ENCODE measurements at regions not wholly inside any gene's neighbourhood (a gene's known extent, or its start where the extent isn't known, plus 50 kb on each side); places are given as distances from the start of the nearest gene placed in this dataset.

DNA sequence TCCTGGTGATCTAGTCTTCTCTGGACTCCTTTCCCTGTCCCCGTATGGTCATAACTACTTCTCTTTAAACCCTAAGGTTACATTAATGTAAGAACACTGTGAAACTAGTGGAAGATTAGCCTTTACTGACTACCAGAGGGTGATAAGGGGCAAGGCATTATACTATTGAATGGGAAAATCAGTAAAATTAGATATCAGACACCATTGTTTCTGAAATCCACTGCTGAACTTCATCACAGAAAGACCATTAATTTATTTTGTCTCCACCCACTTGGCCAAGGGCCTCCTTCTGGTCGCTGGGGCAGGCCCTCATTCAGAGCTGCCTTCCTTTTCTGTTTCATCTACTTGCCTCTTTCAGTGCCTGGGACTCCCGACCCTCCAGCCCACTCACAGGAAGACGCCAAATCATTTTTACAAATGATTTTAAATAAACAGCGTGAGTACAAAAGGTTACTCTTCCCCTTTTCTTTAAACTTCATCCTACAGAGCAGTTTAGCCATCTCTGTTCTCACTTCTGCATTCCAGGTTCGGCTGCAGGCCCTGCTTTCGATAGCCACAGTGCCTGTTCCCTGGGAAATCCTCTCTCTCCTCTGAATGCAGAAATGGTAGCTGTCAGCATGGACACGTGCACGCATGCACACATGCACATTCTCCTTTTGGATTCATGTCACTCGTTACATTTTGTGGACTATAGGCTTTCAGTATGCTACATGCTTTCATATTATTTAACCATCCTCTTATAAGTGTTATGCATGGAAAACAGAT lies 70.3 kb upstream of the DOCK10 start:
- no peaks in the 10 kb centered on the region for H3K27me3 ChIP-seq (ENCODE audit: insufficient read depth, poor library complexity, severe bottlenecking)
- DNase-seq (ENCODE audit: low spot score) (no peak), ATAC-seq (ENCODE audit: low read depth) (no peak)
- no peaks in the 10 kb centered on the region for H3K9me3 ChIP-seq (ENCODE audit: severe bottlenecking)
- H3K4me3 ChIP-seq (ENCODE audit: severe bottlenecking) = no peak overlapping the region
- no peak overlapping the region for H3K27ac ChIP-seq (ENCODE audit: poor library complexity, severe bottlenecking)
- TF ChIP-seq, protein P1, sequence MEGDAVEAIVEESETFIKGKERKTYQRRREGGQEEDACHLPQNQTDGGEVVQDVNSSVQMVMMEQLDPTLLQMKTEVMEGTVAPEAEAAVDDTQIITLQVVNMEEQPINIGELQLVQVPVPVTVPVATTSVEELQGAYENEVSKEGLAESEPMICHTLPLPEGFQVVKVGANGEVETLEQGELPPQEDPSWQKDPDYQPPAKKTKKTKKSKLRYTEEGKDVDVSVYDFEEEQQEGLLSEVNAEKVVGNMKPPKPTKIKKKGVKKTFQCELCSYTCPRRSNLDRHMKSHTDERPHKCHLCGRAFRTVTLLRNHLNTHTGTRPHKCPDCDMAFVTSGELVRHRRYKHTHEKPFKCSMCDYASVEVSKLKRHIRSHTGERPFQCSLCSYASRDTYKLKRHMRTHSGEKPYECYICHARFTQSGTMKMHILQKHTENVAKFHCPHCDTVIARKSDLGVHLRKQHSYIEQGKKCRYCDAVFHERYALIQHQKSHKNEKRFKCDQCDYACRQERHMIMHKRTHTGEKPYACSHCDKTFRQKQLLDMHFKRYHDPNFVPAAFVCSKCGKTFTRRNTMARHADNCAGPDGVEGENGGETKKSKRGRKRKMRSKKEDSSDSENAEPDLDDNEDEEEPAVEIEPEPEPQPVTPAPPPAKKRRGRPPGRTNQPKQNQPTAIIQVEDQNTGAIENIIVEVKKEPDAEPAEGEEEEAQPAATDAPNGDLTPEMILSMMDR (IDR thresholded peaks at IDR 0.05; ENCODE audit: poor library complexity, severe bottlenecking) = no peak
- no peaks in the 10 kb centered on the region for H3K36me3 ChIP-seq (ENCODE audit: low read depth)
- H3K4me1 ChIP-seq (ENCODE audit: insufficient read depth, poor library complexity, severe bottlenecking) = no peaks in the 10 kb centered on the region

DNA sequence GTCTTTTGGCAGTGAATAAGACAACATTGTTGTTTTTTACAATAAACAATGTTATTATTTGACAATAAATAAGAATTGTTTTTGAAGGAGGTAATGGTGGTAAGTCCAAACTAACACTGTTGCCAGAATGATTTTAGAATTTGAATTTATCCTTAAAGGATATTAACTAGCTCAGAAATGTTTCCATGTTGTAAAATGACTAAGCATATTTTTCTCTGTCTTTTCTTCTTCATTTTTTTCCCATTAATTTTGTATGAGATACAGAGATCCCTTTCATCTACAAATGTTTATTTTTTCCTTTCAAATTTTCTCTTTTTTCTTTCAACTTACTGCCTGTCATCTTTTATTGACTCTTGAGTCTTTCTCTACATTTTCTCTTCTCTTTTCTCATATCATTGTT lies 66.5 kb upstream of the DOCK10 start:
- TF ChIP-seq, protein P1 (IDR thresholded peaks at IDR 0.05; ENCODE audit: poor library complexity, severe bottlenecking) = no peak
- no peaks in the 10 kb centered on the region for H3K36me3 ChIP-seq (ENCODE audit: low read depth)
- DNase-seq (ENCODE audit: low spot score) = no peak
- H3K4me1 ChIP-seq (ENCODE audit: insufficient read depth, poor library complexity, severe bottlenecking) = peaks cover 10% of the 10 kb centered on the region
- H3K27me3 ChIP-seq (ENCODE audit: insufficient read depth, poor library complexity, severe bottlenecking) = no peaks in the 10 kb centered on the region
- no peak for ATAC-seq (ENCODE audit: low read depth)
- no peaks in the 10 kb centered on the region for H3K9me3 ChIP-seq (ENCODE audit: severe bottlenecking)
- H3K27ac ChIP-seq (ENCODE audit: poor library complexity, severe bottlenecking) = no peak overlapping the region
- no peak overlapping the region for H3K4me3 ChIP-seq (ENCODE audit: severe bottlenecking)

DNA sequence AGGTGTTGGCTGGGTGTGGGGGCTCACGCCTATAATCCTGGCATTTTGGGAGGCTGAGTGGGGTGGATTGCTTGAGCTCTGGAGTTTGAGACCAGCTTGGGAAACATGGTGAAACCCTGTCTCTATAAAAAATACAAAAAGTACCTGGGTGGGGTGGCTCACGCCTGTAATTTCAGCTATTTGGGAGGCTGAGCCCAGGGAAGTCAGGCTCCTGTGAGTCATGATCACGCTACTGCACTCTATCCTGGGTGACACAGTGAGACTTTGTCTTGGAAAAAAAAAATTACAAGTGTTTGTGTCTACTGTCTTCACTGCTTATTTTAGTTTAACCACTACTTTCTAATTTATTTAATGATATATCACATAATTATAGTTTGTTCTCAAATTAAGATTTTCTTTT lies 62.7 kb upstream of the DOCK10 start:
- Histone ChIP-seq H3K27ac (ENCODE audit: poor library complexity, severe bottlenecking) (peak overlapping the region; percentile 56), H3K4me3 (ENCODE audit: severe bottlenecking) (no peak overlapping the region), H3K9me3 (ENCODE audit: severe bottlenecking) (no peaks in the 10 kb centered on the region), H3K4me1 (ENCODE audit: insufficient read depth, poor library complexity, severe bottlenecking) (peaks cover 29% of the 10 kb centered on the region), H3K36me3 (ENCODE audit: low read depth) (no peaks in the 10 kb centered on the region), H3K27me3 (ENCODE audit: insufficient read depth, poor library complexity, severe bottlenecking) (no peaks in the 10 kb centered on the region)
- TF ChIP-seq, protein P1 (IDR thresholded peaks at IDR 0.05; ENCODE audit: poor library complexity, severe bottlenecking) = no peak
- no peak for ATAC-seq (ENCODE audit: low read depth)
- no peak for DNase-seq (ENCODE audit: low spot score)

DNA sequence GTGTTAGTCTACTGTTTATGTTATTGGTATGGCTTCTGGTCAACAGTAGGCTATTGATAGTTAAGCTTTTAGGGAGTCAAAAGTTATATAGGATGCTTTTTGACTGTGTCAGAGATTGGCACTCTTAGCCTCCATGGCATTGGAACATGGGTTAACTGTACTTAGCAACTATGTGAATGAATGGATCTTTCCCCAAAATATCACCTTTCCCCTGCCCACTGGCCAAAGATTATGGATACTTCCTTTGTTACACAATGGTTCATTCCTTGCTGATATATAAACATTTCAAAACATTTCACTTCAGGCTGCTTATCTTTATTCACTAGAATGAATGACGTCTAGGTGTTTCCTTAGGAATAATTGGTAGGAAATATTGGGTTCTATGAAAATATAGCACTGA lies 62.1 kb upstream of the DOCK10 start:
- Histone ChIP-seq H3K4me1 (ENCODE audit: insufficient read depth, poor library complexity, severe bottlenecking) (peaks cover 29% of the 10 kb centered on the region), H3K36me3 (ENCODE audit: low read depth) (no peaks in the 10 kb centered on the region), H3K27me3 (ENCODE audit: insufficient read depth, poor library complexity, severe bottlenecking) (no peaks in the 10 kb centered on the region), H3K4me3 (ENCODE audit: severe bottlenecking) (no peak overlapping the region), H3K9me3 (ENCODE audit: severe bottlenecking) (no peaks in the 10 kb centered on the region), H3K27ac (ENCODE audit: poor library complexity, severe bottlenecking) (peak overlapping the region; percentile 56)
- no peak for ATAC-seq (ENCODE audit: low read depth)
- TF ChIP-seq, protein P1 (IDR thresholded peaks at IDR 0.05; ENCODE audit: poor library complexity, severe bottlenecking) = no peak
- no peak for DNase-seq (ENCODE audit: low spot score)

DNA sequence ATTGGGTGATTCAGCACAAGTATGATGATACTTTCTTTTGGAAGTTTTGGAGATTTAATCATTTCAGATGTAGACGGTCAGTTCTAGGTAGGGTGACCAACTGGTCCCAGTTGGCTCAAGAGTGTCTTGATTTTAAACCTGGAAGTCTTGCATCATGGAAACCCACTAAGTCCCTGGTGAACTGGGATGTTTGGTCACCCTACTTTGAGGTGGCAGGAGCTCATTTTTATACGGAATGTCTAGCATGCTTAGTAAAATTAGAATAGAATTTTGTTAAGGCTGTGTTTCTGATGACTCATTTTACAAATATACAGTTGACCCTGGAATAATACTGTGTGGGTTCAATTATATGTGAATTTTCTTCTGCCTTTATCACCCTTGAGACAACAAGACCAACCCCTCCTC lies 61.5 kb upstream of the DOCK10 start:
- Histone ChIP-seq H3K4me3 (ENCODE audit: severe bottlenecking) (no peak overlapping the region), H3K36me3 (ENCODE audit: low read depth) (no peaks in the 10 kb centered on the region), H3K27ac (ENCODE audit: poor library complexity, severe bottlenecking) (peak overlapping the region; percentile 56), H3K27me3 (ENCODE audit: insufficient read depth, poor library complexity, severe bottlenecking) (no peaks in the 10 kb centered on the region), H3K4me1 (ENCODE audit: insufficient read depth, poor library complexity, severe bottlenecking) (peaks cover 29% of the 10 kb centered on the region), H3K9me3 (ENCODE audit: severe bottlenecking) (no peaks in the 10 kb centered on the region)
- TF ChIP-seq, protein P1 (IDR thresholded peaks at IDR 0.05; ENCODE audit: poor library complexity, severe bottlenecking) = no peak
- DNase-seq (ENCODE audit: low spot score) = no peak
- ATAC-seq (ENCODE audit: low read depth) = peak; percentile 26; the same call in 2 of the 3 replicates
